A204.1 (cell line): ENCODE measurements at regions not wholly inside any gene's neighbourhood (a gene's known extent, or its start where the extent isn't known, plus 50 kb on each side); places are given as distances from the start of the nearest gene placed in this dataset.

Experiments
- FAIRE-seq: peaks from 2 replicates; lab custom pipeline; 2012; peaks lifted over from hg19 to GRCh38; lab: Jason Lieb, UNC

- no peak for FAIRE-seq
These were observed 739.7 kb downstream of the BRD1 start for GRCh38 chr22:49087716-49088601.

DNA sequence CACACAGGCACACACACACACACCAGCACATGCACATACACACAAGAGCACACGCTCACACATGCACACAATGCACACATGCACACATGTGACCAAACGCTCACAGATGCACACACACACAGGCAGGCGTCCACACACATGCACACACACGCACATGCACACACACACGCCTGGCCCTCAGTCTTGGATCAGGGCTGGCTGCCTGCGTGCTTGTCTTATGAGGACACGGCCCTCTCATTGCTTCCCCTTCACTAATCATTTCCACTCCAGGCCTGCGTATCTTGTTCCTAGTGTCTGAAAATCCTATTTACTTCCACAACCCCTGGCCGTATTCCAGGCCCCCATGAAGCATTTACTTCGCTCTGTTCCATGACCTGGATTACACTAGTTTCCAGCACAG is 740.5 kb downstream of the BRD1 start:
- no peak for FAIRE-seq

DNA sequence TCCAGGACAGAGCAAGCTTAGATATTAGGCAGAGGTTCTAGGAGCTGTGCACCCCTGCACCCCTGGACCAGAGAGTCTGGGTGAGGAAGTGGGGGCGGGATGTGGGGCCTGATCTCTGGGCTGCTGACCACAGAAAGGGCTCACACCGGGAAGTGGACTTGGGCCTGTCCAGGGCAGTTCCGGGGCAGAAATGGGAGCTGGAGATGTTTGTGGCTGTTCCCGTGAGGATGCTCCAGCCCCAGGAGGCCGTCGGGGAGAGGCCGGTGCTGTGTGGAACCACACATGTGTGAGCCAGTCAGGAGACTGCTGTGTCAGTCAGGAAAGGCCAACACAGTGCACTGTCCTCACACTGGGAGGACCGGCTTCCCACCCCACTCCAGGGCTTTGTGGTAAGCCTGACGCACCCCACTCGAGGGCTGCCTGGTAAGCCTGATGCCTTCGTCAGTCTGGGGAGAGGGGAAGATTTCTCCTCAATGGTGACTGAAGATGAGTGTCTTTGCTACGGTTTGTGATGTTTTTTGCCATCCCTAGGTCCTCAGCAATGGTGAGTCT is 741.0 kb downstream of the BRD1 start:
- no peak for FAIRE-seq

DNA sequence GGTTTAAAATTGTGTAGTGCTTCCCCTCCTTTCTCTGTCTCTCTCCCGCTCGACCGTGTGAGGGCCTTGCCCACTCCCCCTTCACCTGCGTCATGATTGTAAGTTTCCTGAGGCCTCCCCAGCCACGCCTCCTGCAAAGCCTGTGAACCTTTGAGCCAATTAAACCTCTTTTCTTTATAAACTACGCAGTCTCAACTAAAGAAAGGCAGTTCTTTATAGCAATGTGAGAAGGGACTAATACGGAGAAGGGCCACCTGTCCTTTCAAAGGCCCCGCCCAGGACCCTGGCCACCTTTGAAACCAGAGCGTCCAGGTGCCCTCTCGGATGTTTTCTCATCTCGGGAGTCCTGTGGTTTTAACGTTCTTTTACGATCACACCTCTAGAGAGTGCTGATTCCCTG is 741.5 kb downstream of the BRD1 start:
- FAIRE-seq = no peak

DNA sequence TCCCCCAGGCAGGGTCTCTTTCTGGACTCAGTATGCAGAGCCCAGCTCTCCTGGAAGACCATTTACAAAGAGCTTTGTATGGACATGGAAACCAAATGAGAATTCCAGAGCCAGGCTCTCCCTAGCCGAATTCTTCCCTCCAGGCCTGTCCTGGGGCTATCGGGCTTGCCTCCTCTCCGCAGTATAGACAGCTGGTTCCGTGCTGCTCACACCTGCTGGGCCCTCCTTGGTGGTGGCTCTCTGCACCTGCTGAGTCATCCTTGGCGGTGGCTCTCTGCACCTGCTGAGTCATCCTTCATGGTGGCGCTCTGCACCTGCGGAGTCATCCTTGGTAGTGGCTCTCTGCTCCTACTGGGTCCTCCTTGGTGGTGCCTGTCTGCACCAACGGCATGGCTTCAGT is 743.5 kb downstream of the BRD1 start:
- FAIRE-seq = no peak

DNA sequence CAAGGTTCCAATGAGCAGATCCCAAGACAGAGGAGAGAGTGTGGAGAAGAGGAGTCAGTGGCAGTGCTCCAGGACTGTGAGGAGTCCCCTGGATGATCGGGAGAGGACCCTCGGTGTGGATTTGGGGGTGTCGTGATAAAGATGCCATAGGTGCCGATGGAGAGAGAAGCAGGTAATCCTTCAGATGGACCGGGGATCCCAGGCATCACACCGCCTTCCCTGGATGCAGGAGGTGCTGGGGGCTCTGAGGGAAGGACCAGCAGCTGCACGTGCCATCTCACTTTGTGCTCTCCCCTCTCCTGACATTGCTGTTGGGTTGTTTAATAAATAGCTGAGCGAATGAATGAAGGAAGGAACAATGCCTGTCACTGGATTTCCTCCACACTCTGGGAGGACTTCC is 744.1 kb downstream of the BRD1 start:
- no peak for FAIRE-seq

DNA sequence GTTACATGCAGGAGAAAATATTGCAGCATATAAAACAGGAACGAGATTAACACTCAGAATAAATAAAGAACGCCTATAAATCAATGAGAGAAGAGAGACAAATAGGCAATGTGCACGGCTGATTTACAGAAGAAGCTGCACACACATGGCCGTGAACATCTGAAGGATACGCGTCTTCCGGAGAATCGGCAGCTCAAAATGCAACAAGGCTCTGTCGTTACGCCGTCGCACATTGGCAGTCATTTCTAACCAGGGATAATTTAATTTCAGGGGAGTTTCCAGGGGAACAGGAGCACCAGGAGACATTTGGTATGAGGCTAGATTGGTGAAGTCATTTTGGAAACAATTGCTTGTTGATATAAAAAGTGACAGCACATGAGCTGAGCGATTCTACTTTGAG is 745.2 kb downstream of the BRD1 start:
- no peak for FAIRE-seq

DNA sequence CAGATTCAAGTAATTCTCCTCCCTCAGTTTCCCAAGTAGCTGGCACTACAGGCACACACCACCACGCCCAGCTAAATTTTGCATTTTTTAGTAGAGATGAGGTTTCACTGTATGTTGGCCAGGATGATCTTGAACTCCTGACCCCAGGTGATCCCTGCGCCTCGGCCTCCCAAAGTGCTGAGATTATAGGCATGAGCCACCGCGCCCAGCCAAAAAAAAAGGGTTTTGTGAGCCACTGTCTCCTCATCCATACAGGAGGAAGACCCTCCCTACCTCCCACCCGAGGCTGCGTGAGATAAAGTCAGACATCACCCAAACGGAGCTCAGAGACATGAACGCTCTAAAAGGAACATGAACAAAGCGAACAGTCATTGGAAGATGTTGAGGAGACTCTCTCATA is 745.7 kb downstream of the BRD1 start:
- FAIRE-seq = no peak

DNA sequence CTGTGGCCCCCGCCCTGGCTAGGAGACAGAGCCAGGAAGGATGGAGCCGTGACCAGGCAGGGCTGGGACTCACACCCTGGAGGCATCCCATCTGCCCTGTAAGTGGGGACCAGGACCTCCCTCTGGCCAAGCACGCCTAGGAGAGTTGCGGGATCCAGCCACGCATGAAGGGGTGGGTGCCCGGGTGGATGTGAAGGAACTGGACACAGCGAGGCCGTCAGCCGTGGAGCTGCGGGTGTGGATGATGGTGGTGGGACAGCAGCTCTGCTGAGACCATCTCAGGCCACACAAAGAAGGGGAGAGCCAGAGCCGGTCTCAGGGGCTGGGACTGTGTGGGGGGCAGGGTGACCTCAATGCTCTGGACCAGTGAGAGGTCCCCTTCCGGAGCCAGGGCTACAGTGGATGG is 746.4 kb downstream of the BRD1 start:
- FAIRE-seq = no peak

GRCh38 chr22:49080631-49081030 is 747.0 kb downstream of the BRD1 start:
- no peak for FAIRE-seq

- no peak for FAIRE-seq
These were observed 747.8 kb downstream of the BRD1 start for GRCh38 chr22:49079743-49080500.

DNA sequence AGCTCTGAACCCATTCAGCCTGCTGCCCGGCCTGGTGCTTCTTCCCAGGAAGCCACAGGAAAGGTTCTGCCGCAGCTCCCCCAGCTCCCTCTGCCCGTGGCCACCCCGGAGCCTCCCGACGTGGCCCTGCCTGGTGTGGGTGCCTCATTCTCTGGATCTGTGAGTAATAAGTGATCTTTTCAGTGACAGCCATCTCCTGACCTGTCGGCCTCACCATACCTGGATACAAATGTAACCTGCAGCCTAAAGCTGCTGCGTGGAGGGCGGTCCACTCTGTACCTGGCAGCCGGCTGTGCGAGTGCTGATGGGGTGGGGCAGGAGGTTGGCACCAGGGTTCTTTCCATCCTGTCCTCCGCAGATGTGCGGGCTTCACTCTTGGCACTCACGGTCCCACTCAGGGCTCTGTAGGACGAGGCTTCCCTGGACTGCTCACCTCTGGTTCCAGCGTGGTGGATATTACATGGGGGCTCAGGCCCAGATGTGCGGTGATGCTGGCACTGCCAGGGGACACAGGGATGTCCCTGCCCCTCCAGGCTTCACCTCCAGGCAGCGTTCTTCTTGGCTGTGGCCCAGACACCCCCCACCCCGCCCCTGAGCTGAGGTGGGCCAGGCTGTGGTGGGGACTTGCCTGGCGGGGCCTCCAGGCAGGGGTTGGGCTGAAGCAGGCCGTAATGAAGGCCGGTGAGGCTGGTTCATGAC is 748.5 kb downstream of the BRD1 start:
- FAIRE-seq = no peak

DNA sequence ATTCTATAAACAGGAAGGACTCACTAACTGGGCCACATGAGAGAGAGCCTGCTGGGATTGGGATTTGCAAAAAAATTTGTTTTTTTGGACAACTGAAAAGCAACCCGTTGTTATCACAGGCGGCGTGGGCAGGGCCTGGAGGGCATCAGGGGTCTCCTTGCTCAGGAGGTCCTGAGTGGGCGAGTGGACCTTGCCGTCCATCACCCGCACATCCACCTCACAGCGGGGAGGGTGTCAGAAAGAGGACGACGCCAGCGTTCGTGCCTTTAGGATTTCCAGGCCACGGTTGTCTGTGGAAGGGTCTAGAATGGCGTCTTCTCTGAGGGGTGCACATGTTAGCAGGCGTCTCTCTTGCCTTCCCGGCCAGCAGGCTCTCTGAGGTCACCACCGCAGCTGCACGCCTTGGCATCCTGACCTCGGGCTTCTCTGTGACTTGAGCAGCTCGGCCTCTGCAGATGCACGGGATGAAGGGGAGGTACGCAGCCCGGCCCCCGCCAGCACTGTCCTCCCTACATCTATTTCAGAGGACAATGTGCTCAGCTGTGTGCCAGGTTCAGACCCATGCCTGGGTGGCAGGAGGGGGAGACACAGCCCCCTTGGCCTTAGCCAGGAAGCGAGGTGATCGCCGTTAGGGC is 749.5 kb downstream of the BRD1 start:
- FAIRE-seq = no peak

GRCh38 chr22:49077586-49077985 is 750.1 kb downstream of the BRD1 start:
- FAIRE-seq = no peak

DNA sequence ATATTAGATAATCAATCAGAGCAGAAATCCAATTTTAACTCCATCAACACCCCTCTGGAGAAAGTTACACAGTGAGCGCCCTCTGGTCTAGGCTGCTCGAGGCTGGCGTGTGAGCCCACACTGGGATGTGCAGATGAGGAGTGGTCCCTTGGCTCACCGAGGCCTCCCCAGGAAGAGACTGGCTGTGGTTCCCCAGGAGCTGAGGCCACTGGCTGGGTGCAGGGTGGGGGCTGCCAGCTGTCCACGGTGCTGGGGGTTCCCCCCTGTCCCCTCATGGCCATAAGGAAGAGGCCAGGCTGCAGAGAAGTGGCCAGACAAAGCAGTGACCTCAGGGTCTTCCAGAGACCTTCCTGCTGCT is 750.7 kb downstream of the BRD1 start:
- FAIRE-seq = no peak

DNA sequence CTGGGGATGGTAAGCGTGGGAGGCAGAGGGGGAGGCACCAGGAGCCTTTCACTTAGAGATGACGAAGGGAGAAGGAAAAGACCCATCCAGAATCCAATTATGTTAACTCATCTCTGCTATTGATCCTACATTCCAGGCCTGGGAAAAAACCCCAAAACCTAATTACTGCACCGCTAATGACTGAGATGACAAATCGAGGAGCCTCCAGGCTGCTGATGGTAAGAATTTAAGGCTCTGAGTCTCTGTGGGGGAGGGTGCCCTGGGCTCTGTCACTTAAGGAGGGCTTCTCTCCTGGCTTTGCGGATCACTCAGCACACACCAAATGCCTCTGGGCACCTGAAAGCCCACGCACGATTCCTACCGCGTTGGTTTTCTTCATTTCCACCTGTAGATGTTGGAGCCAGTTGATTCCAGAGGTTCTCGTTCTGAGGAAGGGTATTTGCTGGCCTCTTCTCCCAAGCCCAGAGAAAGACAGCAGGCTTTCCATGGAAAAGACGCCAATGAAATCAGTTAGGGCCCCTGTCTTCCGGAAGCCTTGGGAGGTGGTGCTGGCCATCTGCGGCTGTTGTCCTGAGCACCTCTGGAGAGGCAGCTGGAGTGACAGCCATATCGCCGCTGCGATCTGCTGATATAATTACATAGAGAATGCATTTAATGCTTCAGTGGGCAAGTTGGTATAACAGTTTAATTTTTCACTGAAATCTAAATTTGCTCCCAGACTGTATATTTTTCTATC is 751.2 kb downstream of the BRD1 start:
- FAIRE-seq = no peak

DNA sequence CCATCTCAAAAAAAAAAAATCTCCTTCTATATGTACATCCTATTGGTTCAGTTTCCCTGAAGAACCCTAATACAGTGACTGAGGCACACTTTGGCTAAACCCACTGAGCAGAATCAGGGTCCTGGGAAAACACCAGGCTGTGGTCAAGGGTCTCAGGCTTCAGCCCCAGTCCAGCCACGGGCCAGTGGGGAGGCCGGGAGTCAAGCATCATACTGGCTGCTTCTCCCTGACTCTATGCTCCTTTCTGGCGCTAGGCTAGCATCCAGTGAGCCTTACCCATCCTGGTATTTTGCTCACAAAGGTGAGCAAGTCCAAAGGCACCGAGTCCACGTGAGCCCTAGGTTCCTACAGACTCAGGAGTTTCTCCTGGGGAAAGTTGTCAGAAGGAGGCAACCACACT is 752.5 kb downstream of the BRD1 start:
- no peak for FAIRE-seq

GRCh38 chr22:49073873-49074417 is 753.7 kb downstream of the BRD1 start:
- FAIRE-seq = no peak

DNA sequence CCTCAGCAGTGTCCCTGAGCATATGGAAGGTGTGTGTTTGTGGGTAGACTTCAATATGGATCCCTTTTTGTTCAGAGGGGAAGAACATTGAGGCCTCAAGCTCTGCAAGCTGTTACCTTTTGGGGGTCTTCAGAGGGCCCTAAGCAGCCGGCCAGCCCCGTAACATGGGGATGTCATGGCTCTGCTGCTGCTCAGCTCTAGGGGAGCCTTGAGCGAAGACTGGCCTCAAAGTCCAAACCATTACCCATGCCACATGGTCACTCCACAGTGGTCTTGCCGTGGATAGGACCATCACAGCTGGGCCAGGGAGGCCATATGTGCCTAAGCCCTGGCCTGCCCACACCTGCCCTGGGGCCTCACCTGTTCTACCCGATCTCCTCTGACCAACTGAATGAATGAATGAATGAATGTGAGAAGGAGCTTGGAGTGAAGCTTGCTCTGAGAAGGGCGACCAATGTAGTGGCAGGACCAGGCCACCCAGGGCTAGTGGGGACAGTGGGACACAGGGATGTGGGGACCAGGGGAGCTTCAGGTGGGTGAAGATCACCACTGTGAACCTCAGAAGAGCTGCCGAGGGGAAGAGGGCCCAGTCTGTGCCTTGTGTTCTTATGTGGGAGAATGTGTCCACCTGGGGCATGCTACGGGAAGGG is 754.6 kb downstream of the BRD1 start:
- no peak for FAIRE-seq

GRCh38 chr22:49070501-49070900 is 757.2 kb downstream of the BRD1 start:
- FAIRE-seq = no peak
